SK-N-SH treated with all-trans-retinoic acid at 6 μM for 48 hours (cell line): ENCODE measurements at regions not wholly inside any gene's neighbourhood (a gene's known extent, or its start where the extent isn't known, plus 50 kb on each side); places are given as distances from the start of the nearest gene placed in this dataset.

Experiments used
- BACH2 ChIP-seq: fragments of 250-450 bp; sonication (Bioruptor Pico); IDR thresholded peaks from 2 replicates; pipeline ENCODE4 v1.9.0; 2021; ENCODE audit warnings: mild to moderate bottlenecking, borderline replicate concordance
- OSR1 ChIP-seq: fragments of 250-450 bp; sonication (Bioruptor Pico); IDR thresholded peaks from 2 replicates; pipeline ENCODE4 v1.8.0; 2022; ENCODE audit warnings: moderate library complexity, mild to moderate bottlenecking, inconsistent platforms

DNA sequence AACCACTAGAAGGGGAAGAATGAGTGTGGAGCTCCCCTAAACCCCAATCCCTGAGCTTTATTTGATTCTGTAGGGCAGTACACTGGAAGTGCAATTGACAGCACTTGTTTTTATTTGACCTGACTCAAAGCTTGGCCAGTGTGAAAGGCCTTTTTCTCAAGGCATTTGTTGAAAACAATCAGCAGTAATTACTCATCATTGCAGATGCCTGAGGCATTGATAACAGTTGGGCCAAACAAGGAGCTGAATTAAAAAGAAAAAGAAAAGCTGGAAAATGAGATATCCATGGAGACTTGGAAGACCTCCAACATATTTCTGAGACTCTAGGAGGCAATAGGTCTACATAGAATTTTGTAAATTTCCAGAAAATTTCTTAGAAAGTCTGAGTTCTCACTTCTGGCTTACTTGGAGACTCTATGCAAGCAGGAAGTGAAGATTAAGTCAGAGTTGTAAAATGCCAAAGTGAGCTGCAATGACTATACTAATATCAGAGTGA lies 200.8 kb upstream of the KCNJ16 start:
- TF ChIP-seq OSR1 (CRISPR knock-in tag) (no peak), BACH2 (CRISPR knock-in tag) (no peak)
